Suprapubic skin (tissue), 4 donors: ENCODE measurements at regions not wholly inside any gene's neighbourhood (a gene's known extent, or its start where the extent isn't known, plus 50 kb on each side); places are given as distances from the start of the nearest gene placed in this dataset.

ENCODE experiments used
- DNase-seq, 2 donors: peaks; one replicate each; pipeline ENCODE4 v3.0.0-alpha.2; 2019; ENCODE audit warnings: low spot score in 2 of 2
- H3K27ac ChIP-seq: fragments of 200-600 bp; sonication (generic); one replicate; pipeline ENCODE4 v1.5.1; 2019
- H3K27me3 ChIP-seq: fragments of 200-600 bp; sonication (generic); one replicate; pipeline ENCODE4 v1.5.1; 2019
- H3K36me3 ChIP-seq: fragments of 200-600 bp; sonication (generic); one replicate; pipeline ENCODE4 v1.5.1; 2019
- H3K4me1 ChIP-seq: fragments of 200-600 bp; sonication (generic); one replicate; pipeline ENCODE4 v1.5.1; 2019
- H3K4me3 ChIP-seq: fragments of 200-600 bp; sonication (generic); one replicate; pipeline ENCODE4 v1.5.1; 2019; ENCODE audit warnings: mild to moderate bottlenecking
- H3K9me3 ChIP-seq: fragments of 200-600 bp; sonication (generic); one replicate; pipeline ENCODE4 v1.5.1; 2019
- EP300 ChIP-seq: sonication (generic); formaldehyde crosslinking; IDR thresholded peaks from one replicate; pipeline ENCODE4 v1.6.1; 2017; ENCODE audit warnings: antibody characterized with exemption
- POLR2A ChIP-seq, 2 donors: fragments of 450-650 bp; IDR thresholded peaks; one replicate each; pipeline ENCODE4 v1.6.1; 2017; ENCODE audit warnings: antibody characterized with exemption in 2 of 2, mild to moderate bottlenecking in 2 of 2, moderate library complexity in 2 of 2
- POLR2AphosphoS5 ChIP-seq, 3 donors: sonication (generic); formaldehyde crosslinking; IDR thresholded peaks; one replicate each; pipeline ENCODE4 v1.6.1; 2017; ENCODE audit warnings: antibody characterized with exemption in 3 of 3
- WGBS: methylation state at CpG from one replicate; pipeline ENCODE4 v1.1.5; 2018; 5-methylcytosine and 5-hydroxymethylcytosine counted together
- TF ChIP-seq, protein P1 (sequence below), 2 donors: fragments of 200-600 bp in 1 of 2; fragments of 450-650 bp in 1 of 2; sonication (generic) in 1 of 2; IDR thresholded peaks; one replicate each; pipeline ENCODE4 v1.5.1; 2016 to 2019; ENCODE audit warnings: antibody characterized with exemption in 2 of 2, mild to moderate bottlenecking in 1 of 2, moderate library complexity in 1 of 2

DNA sequence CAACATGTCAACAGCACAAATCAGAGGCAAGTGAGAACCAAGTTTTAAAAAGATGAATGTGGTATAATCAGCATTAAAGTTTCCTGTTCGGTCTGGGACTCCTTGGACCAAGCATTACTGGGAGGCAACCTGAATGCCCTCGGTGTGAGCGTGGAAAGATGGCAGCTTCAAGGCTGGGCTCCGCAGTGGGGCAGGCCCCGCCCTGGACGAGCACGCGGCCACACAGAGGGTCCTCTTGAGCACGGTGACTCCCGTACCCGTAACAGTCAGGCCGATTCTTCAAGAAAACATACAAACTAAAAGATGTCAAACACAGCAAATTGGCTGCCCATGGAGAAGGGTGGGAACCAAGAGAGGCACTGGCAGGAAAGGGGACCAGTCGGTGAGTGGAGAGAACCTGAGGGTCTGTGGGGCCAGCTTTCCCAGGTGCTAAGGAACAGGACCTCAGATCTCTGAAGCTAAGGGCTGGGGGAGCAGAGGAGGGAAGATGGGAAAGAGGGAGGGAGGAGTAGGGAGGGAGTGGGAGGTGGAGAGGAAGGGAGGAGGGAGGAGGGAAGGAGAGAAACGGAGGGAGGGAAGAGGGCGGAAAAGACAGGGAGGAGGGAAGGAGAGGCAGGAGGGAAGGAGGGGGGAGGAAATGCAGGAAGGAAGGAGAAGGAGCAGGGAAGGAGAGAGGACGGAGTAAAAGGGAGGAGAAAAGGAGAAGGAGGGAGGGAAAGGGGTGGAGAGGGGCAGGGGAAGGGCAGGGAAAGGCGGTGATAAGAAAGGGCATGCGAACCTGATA lies 71.2 kb upstream of the FAM20C start:
- Histone ChIP-seq H3K9me3 (no peaks in the 10 kb centered on the region), H3K4me3 (no peak overlapping the region), H3K27ac (no peak overlapping the region), H3K36me3 (no peaks in the 10 kb centered on the region), H3K27me3 (peaks cover 12% of the 10 kb centered on the region), H3K4me1 (no peaks in the 10 kb centered on the region)
- DNase-seq, result no peak
- 70% methylated on average over 18 of the region's 18 CpGs for WGBS
- TF ChIP-seq, protein P1, sequence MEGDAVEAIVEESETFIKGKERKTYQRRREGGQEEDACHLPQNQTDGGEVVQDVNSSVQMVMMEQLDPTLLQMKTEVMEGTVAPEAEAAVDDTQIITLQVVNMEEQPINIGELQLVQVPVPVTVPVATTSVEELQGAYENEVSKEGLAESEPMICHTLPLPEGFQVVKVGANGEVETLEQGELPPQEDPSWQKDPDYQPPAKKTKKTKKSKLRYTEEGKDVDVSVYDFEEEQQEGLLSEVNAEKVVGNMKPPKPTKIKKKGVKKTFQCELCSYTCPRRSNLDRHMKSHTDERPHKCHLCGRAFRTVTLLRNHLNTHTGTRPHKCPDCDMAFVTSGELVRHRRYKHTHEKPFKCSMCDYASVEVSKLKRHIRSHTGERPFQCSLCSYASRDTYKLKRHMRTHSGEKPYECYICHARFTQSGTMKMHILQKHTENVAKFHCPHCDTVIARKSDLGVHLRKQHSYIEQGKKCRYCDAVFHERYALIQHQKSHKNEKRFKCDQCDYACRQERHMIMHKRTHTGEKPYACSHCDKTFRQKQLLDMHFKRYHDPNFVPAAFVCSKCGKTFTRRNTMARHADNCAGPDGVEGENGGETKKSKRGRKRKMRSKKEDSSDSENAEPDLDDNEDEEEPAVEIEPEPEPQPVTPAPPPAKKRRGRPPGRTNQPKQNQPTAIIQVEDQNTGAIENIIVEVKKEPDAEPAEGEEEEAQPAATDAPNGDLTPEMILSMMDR (IDR thresholded peaks at IDR 0.05), result no peak
- no peak for TF ChIP-seq EP300
- TF ChIP-seq POLR2AphosphoS5 (IDR thresholded peaks at IDR 0.05), result no peak
- no peak for TF ChIP-seq POLR2A (IDR thresholded peaks at IDR 0.05)

DNA sequence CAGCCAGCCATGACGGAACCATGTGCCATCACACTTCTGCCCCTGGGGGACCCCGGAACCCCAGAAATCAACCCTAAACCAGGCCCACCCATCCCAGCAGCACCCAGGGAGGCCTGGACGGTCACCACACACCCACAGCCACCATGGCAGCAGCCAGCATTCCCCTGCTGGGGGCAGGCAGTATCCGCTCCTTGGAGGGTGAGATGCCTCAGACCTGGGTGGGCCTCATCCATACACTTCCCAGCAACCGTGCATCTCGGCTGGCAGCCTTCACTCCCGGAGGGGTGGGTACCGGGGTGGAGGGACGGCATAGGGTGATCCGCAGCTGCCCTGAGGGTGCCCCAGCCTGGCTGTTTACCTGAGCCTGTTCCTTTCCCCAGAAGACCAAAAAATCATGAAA lies 69.1 kb upstream of the FAM20C start:
- Histone ChIP-seq H3K27me3 (peaks cover 10% of the 10 kb centered on the region), H3K4me1 (no peaks in the 10 kb centered on the region), H3K27ac (no peak overlapping the region), H3K4me3 (no peak overlapping the region), H3K36me3 (no peaks in the 10 kb centered on the region), H3K9me3 (no peaks in the 10 kb centered on the region)
- WGBS, result 82% methylated on average over 9 of the region's 10 CpGs
- DNase-seq, result no peak
- TF ChIP-seq EP300 (no peak), POLR2A (IDR thresholded peaks at IDR 0.05) (no peak)
- TF ChIP-seq, protein P1 (IDR thresholded peaks at IDR 0.05), result no peak

DNA sequence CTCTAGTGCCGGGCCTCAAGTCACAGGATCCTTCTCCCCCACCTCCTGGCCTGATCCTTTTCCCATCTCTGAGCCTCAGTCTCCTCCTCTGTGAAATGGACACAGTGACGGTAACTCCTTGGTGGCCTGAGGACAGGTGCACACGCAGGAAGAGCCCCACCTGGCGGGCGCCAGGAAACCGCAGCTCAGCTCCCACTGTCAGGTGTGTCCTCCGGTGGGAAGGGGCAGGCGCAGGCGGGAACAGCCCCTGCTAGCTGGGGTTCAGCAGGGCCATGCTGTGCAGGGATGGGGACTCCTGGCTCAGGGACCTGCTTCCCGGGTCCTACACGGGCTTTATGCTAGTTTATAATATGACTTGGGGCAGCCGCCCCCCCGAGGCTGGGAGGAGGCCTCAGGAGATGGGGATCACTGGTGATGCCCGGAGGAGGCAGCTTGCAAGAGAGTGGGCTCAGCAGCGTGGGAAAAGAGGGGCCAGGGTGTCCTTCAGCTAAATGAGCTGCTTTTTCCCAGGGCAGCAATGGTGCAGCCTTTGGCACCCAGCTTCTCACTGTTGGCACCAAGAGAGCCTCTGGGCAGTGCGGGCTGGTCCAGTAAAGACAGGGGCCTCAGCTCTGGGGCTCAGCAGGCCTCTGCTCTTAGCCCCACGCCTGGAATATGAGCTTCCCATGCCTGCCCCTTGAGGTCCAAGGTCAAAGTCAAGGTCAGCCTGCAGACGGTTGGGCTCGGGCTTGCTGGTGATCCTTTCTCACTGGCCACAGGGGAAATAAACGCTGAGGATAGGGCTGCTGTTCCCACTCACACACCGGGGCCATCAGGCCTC lies 68.0 kb upstream of the FAM20C start:
- H3K27ac ChIP-seq, result no peak overlapping the region
- DNase-seq, result no peak
- 82% methylated on average over 15 of the region's 21 CpGs for WGBS
- TF ChIP-seq, protein P1 (IDR thresholded peaks at IDR 0.05), result no peak
- TF ChIP-seq EP300, result no peak
- TF ChIP-seq POLR2AphosphoS5 (IDR thresholded peaks at IDR 0.05), result no peak
- TF ChIP-seq POLR2A (IDR thresholded peaks at IDR 0.05), result no peak
- no peaks in the 10 kb centered on the region for H3K4me1 ChIP-seq
- no peaks in the 10 kb centered on the region for H3K9me3 ChIP-seq
- no peak overlapping the region for H3K4me3 ChIP-seq
- H3K36me3 ChIP-seq, result no peaks in the 10 kb centered on the region
- peaks cover 9% of the 10 kb centered on the region for H3K27me3 ChIP-seq

DNA sequence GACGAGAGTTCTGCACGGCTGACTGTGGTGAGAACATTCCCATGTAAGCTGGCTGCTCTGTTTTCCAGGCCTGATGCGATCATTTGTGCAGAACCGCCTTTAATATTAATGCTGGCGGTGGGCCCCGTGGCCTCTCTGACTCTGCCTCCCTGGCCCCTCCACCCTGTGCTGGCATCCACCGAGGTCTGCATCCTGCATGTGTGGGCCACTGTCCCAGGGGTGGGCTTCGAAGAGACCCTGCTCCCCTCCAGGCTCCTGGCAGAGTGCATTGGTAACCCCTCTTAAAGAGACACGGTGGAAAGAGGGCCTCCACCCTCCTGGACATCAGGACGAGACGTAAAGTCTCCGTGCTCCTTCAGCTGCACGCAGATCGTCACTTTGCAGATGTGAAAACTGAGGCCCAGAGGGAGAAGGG lies 67.3 kb upstream of the FAM20C start:
- Histone ChIP-seq H3K4me3 (no peak overlapping the region), H3K4me1 (peaks cover 4% of the 10 kb centered on the region), H3K36me3 (no peaks in the 10 kb centered on the region), H3K27ac (no peak overlapping the region), H3K27me3 (peaks cover 9% of the 10 kb centered on the region), H3K9me3 (no peaks in the 10 kb centered on the region)
- no peak for DNase-seq
- 86% methylated on average over 7 of the region's 14 CpGs for WGBS
- no peak for TF ChIP-seq POLR2AphosphoS5 (IDR thresholded peaks at IDR 0.05)
- TF ChIP-seq POLR2A (IDR thresholded peaks at IDR 0.05), result no peak
- no peak for TF ChIP-seq EP300
- TF ChIP-seq, protein P1 (IDR thresholded peaks at IDR 0.05), result no peak

DNA sequence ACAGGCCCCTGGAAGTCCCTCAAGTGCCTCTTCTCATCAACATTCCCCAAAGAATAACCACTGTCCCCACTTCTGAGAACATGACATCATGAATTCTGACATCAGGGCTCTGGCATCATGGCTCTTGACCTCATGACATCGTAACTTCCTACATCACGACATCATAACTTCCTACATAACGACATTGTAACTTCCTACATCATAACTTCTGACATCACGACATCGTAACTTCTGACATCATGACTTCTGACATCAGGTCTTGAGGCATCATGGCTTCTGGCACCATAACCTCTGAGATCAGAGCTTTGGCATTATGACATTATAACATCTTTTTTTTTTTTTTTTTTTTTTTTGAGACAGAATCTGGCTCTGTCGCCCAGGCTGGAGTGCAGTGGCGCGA lies 66.7 kb upstream of the FAM20C start:
- Histone ChIP-seq H3K27me3 (peaks cover 7% of the 10 kb centered on the region), H3K36me3 (no peaks in the 10 kb centered on the region), H3K4me3 (no peak overlapping the region), H3K9me3 (no peaks in the 10 kb centered on the region), H3K27ac (no peak overlapping the region), H3K4me1 (peaks cover 8% of the 10 kb centered on the region)
- 94% methylated on average over 8 of the region's 8 CpGs for WGBS
- DNase-seq, result no peak
- TF ChIP-seq, protein P1 (IDR thresholded peaks at IDR 0.05), result no peak
- TF ChIP-seq POLR2AphosphoS5 (IDR thresholded peaks at IDR 0.05), result no peak
- TF ChIP-seq POLR2A (IDR thresholded peaks at IDR 0.05), result no peak
- no peak for TF ChIP-seq EP300
